Left forelimb (tissue), 1 donor: ENCODE measurements at regions not wholly inside any gene's neighbourhood (a gene's known extent, or its start where the extent isn't known, plus 50 kb on each side); places are given as distances from the start of the nearest gene placed in this dataset.

Experiments used
- DNase-seq: peaks from one replicate; pipeline ENCODE4 v3.0.0-alpha.2; 2018; ENCODE audit warnings: low spot score

DNA sequence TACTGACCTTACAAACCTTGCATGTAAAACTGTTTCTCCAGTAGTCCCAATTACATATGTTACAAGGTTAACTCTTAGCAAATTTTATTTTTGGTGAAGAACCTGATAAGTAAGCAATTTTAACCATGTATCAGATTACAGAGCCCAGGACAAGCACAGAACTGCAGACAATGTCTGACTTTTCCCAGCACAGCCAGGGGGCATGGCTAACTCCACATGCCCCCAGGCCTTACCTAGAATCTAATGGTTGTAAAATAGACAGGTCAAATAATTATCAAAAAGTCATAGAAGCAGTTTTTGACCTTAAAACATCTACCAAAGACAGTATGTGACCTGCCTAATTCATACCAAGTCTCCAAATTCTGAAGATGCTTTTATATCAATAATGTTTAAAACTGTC lies 364.1 kb downstream of the FOXO1 start:
- DNase-seq: no peak

DNA sequence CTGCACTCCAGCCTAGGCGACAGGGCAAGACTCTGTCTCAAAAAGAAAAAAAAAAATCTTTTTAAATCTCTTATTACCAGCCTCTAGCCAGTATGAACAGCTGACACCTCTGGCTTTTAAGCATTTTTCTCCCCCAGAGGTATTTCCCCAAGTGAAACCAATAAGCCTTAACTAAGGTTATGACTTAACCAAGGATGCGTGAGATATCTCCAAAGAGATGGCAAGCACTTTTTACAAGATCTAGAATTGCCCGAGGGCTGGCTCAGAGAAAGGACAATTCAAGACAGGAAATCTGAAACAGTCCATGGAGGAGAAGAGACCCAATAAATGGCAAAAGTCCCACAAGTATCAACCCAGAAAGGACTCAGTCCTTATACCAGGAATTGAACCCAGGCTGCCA lies 362.1 kb downstream of the FOXO1 start:
- DNase-seq: no peak

DNA sequence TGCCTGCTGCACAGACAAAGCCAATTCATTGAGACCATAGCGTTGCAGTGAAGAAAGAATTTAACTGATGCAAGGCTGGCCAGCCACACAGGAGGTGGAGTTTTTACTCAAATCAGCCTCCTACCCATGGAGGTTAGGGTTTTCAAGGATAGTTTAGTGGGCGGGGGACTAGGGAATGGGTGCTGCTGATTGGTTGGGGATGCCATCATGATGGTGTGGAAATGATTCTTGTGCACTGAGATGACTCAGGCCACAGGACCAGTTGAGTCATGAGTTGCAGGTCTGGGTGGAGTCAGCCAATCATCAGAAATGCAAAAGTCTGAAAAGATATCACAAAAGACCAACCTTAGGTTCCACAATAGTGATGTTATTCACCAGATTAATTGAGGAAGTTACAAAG lies 359.6 kb downstream of the FOXO1 start:
- no peak for DNase-seq

DNA sequence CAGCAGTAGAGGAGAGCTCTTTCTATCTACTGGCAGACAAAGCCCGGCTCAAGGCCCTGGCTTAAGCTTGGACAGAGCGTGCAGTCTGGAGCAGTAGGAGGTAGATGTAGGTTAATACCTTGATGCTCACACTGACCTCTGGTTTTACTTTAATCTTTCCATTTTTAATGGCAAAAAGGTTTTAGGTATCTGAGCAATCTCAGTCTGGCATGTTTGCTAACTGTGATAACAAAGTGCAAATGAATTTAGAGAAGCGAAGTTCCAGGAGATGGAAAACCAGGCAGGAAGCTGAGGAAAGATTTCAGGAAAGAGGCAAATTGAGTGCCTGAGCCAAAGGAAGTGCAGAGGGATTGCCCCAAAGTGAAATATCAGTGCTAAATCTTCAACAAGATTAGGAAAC lies 356.6 kb downstream of the FOXO1 start:
- no peak for DNase-seq

DNA sequence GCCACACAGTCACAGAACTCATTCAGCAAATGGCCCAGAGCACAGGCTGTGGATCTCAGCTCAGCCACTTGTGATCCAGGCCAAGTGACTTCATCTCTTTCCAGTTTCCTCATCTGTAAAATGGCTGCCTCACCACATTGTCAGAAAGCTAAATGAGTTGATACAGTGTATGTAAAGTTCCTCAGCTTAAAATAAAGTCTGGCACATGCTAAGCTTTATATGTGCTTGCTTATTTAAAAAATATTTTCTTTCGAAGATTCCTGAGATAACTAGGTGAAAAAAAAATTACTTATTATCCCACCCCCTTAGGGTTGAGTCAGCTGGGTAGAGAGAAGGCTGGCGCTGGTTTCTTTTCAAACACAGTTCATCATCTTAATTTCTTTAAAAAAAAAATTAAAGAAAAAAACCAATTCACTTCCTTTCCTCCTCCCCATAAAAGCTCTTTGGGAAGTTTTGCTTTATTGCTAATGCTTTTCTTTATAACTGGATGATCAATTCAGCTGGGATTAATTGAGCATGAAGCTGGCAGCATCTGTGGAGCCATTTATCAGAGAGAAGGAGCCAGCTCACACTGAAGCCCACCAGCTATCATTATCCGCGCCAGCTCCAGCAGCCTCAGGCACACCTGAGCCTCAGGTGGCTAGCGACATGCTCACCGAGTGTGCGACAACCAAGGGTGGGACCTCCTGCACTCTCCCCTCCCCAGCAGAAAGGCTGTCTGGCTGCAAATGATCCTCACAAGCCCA lies 354.9 kb downstream of the FOXO1 start:
- DNase-seq: no peak

DNA sequence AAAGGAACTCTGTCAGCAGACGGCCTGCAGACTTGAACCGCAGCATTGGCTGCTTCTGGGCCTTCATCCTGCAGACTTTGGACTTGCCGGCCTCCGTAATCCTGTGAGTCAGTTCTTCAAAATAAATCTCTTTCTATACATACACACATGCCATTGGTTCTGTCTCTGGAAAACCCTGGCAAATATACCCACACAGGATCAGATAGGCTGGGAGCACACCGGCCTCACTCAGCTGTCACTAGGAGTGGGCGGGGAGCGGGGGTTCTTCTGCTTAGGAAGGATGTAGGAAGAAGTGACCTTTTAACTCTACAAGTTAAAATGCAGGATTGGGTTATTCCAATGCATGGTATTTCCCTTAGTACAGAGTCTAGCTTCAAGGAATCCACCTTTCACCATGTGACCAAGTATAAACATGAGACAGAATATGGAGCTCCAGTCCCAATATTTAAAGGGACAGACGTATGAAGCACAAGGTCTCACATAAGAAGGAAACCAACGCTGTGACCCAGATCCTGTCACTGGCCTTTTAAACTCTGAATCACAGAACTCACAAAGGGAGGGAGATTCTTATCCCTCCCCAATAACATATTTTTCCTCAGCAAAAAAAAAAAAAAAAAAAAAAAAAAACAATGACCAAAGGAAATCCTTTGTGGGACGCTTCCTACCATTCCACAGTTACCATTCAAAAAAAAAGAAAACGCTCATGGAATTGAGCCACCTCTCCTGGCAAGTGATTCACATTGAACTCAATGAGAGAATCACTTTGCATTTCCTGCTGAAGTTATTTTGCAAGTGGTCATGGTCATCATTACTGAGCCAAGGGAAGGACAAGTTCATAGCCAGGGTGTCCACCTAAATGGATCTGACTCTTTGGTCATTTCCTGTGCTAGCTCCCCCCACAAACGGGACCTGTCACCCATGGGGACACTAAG lies 352.9 kb downstream of the FOXO1 start:
- DNase-seq: no peak

DNA sequence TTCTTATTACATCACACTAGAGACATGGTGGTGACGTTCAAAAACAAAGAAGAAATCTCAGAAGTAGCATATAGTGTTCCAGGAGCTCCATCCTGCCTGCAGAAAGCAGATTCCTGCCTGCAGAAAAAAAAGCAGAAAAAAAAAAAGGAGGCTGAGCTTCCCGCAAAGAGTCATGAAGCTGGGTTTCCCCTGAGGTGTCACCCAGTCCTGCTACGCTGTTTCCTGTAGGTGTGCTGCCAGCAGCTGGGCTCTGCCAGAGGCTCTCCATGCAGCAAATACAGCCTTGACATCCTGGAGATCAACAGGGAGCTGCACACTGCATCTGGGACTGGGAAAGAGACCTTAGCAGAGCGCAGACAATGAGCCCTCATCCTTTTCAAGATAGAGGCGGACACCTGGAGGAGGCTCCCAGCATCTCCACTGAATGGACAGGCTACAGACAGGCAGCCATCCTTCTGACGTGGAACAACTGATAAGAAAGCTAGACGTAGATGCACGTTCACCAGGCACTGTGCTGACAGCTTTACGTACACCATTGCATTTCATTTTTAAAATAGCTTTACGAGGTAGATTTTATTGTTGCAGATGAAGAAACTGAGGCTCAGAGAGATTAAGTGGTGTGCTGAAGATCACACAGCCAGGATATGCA lies 350.9 kb downstream of the FOXO1 start:
- DNase-seq: no peak

DNA sequence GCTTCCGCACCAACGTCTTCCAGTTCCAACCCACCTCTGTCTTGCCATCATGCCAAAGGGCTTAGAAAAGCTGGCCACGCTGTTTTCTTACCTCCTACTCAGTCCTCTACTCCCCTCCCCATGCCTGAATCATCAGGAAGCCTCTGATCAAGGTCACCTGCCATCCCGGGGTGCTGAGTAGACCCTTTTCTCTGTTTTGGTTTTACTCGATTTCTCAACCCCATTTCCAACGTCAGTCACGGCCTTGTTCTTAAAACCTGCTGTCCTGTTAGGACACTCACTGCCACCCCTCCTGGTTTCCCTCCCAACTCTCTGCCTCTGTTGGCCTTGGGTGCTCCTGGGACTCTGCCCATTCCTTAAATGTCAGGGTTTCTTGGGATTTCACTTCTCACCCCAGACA lies 350.1 kb downstream of the FOXO1 start:
- DNase-seq: no peak

DNA sequence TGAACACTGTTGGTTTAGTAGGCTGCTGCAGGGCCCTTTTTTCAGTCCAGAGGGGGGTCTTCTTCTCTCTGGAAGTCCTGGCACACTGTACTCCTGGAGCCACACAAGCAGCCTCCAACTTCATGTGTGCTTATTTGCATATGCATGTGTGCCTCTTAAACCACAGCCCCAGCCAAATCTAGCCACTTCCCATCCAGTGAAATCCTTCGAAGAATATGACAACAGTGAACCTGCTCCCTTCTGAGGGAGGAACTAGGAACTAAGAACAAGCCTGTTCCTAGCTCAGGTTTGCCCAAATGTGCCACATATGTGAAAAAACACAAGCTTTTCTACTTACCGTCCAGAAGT lies 348.5 kb downstream of the FOXO1 start:
- no peak for DNase-seq

DNA sequence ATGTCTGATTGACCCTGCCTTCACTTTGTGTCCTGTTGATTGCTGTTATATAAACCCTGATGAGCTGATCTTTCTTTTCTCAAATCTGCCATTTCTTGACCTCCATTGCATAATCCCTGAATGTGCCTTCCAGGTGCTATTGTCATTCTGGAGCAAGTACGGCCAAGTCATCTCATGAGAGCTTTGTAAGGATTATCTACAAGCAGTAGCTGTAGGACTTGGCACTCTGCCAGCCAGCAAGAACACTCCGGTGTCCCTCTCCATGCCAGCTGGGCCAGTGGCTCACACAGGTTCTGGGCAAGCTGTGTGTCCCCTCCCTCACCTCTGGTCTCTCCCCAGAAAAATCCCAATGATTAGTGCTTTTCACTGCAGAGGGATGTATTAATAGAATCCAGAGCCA lies 348.1 kb downstream of the FOXO1 start:
- DNase-seq: no peak

DNA sequence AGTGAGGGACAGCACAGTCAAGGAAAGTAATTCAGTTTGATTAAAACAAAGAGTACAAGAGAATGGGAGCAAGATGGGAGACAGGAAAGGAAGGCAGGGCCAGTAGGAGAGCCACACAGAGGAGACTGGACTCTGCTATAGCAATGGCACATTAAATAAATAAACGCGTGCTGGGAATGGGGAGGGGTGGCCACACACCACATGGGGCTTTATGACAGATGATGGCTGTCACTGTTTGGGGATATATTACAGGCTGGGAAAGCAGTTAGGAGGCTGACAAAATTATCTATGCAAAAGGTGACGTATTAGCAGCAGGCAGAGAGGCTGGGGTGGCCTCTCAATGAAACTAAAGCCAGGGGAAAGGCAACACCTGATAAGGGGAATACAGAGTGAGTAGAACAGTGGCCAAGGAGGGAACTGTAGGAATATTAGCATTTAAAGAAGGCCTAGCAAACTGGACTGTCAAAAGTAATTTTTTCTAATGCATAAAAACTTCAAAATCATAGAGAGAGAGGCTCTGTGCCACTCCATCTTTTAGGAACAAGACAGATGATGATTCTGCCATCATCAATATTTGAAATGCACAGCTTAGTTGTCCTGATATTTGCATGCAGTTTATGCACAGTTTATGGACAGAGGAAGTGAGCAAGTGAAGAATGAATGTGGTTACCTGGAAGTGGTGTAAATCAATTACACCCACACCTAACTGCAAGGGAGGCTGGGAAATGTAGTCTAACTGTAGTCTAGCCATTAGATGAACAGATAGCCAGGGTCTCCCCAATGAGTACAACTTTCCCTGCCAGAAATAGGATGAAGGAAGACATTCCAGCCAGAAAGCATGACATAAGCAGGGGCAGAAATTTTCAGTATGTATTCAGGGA lies 346.5 kb downstream of the FOXO1 start:
- no peak for DNase-seq

DNA sequence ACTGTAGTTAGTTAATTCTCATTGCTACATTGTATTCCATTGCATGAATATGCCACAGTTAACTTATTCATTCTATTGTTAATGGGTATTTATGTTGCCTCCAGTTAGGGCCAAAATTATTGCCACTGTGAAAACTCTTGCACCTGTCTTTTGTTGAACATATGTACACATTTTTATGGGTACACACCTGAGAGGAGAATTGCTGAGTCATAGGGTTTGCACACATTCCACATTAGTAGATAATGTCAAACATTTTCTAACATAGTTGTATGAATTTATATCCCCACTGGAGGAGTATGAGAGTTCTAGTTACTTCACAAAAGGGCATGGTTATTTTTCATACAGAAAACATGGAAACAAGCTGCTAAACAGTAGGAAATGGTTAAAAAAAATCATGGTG lies 338.4 kb downstream of the FOXO1 start:
- no peak for DNase-seq

DNA sequence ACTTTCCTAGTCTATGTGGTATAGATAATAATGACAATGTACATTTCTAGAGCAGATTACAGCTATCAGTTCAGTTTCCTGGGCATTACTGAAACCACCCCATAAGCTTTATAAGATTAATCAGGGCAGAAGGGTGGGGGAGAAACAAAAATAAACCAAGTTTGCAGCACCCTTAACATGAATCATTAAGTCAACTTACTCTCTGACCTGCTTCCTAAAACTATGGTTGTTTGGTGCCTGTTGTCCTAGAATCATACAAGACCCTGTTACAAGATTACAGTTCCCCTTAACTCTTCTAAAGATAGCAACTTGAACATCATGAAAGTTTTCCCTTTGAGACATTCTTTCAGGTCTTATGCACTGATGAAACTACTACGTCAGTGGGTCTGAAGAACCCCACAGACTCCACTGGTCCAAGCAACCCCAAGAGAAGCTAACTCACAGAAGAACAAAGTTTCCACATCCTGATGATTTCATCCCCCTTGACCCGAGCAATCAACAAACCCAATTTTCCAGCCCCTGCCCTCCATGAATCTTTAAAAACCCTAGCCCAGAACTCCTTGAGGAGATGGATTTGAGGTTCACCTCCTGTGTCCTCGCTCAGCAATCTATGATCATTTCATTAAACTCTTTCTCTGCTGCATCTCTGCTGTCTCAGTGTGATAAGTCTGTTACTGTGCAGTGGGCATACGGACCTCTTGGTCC lies 336.5 kb downstream of the FOXO1 start:
- no peak for DNase-seq

DNA sequence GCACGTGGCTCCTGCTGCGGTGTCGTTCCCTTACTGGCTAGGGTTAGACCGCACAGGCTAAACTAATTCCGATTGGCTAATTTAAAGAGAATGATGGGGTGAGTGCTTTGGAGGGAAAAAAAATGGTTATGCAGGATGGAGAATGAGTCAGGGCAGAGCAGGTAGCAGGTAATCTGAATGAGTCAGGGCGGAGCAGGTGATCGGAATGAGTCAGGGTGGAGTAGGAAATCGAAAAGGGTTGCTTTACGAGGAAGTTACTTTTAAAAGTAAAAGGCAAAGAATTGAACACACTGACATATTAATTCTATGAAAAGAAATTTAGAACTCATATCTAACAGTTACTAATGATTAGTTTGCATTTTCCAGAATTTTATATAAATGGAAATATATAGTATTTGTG lies 335.5 kb downstream of the FOXO1 start:
- DNase-seq: no peak

DNA sequence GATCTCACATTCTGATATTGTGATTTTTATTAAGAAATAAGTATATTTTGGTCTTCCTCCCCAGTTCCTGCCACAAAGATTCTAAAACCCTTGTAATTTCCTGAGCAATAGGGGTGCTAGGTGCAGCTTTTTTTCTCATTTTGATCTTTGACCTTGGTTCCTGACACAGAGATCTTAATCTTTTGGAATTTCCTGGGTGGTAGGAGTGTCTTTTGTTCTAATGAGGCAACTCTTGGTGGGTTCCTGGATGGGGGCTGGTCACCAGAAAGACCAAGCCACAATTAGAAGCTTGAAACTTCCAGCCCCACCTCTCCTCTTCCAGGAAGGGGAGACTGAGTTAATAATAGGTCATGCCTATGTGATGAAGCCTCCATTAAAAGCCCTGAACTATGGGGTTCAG lies 334.6 kb downstream of the FOXO1 start:
- DNase-seq: no peak

DNA sequence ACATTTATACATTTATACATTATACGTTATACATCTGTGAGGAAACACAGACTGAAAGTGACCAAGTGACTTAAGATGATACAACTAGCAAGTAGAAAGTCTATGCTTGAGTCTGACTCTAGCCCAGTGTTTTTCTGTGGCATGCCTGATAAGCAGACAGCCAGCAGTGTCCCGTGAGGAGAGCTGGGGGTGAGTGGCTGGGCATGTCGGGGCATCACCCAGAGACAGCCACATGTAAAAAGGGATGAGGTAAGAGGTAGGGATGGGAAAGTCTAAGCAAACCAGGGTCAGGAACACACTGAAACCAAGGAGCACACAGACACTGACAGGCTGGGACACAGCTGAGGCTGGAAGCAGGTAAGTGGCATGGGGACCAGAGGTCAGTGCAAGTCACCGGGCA lies 333.2 kb downstream of the FOXO1 start:
- no peak for DNase-seq

DNA sequence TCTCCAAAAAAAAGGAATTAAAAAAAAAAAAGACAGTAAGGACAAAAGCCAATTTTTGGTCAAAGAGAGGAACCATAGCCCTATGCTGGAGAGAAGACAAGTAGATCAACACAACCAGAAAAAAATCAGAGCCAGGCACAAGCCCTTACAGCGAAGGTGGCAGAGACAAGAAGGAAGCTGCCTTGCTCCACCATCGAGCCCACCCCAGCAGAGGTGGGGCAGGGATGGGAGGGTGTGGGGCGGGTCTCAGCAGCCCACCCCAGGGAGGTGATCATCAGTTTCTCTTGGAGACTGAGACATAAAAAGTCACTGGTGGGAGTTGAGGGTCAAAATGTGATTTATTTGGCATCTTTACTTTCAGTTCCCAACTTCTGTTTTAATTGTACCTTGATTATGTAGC lies 332.4 kb downstream of the FOXO1 start:
- no peak for DNase-seq

DNA sequence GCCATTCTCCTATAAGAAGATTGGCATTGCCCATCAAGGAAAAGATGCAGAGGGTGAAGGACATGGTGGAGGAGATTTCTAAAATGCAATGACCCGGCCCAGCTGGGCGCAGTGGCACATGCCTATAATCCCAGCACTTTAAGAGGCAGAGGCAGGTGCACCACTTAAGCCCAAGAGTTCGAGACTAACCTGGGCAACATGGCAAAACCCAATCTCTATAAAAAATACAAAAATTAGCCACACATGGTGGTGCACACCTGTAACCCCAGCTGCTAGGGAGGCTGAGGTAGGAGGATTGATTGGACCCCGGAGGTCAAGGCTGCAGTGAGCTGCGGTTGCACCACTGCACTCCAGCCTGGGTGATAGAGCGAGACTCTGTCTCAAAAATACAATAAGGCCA lies 331.8 kb downstream of the FOXO1 start:
- DNase-seq: no peak

DNA sequence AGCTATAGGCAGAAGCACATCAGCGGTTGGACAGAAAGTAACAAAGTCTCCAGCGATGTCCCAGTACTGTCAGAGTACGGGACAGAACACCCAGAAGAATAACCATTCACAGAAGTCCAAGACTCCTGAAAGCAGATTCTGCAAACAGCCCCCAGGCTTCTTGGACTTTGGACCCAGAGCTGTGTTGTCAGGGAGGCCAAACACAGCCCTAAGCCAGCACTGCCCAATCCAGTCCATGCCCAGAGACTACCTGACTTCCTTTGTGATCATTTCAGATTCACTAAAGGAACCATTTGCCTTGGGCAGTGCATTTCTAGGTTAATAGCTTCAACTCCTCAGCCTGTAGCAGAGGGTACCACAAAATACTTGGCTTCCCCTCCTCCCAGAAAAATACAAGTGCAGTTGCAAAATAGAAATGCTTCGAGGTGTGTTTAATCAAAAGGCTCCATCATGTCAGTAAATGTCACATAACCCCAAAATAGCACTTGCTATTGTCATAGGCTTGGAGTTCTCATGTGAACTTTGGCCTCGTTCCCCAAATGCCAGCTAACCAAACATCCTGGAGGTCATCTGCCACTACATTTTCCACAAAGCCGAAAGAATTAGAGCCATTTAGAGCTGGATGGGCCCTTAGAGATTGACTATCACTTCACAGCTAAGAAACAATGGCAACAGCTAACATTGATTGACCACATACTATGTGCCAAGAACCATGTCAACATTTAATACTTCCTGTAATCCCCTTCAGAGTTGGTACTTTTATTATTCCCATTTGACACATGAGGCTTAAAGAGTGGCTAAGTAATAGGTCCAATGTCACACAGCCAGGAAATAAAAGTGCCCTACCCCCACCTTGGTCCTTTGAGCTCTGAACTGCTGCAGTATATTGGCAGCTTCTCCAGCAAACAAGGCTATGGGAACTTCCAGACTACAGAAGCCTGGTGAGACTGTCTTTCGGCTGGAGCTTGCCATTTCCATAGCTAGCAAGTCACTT lies 329.9 kb downstream of the FOXO1 start:
- DNase-seq: no peak

DNA sequence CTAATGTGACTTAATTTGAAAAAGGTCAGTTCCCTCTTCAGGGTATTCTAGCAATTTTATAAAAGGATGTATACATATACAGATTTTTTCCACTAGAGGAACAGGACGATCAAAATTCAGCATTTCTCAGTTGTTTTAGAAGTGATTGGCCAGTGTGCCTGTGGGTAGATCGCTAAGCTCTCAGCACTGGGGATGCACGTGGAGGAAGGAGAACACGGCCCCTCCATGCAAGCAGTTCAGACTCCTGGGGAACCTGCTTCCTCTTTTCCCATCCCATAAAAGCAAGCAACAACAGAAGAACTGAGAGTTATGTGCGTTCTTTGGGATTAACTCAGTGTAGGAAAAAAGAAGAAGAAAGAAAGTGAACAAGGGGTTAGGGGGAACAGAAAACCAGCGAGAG lies 328.8 kb downstream of the FOXO1 start:
- DNase-seq: no peak
